ENCODE measurements at regions not wholly inside any gene's neighbourhood (a gene's known extent, or its start where the extent isn't known, plus 50 kb on each side); places are given as distances from the start of the nearest gene placed in this dataset.

DNA sequence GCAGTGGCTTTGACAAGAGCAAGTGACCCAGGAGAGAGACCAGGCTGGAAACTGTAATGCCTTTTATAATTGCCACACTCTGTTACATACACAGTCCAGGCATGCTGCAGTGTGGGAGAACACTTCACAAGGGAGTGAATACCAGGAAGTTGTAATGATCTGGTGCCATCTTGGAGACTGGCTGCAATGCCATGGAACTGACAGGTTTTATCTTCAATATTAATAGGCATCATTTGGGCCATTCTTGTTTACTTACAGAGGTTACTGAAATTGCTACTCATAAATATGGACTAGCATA, 274.3 kb downstream of the AUH start:
- Histone ChIP-seq H3K36me3 (ENCODE audit: insufficient read depth, low read length) (no peaks in the 10 kb centered on the region), H3K4me1 (ENCODE audit: insufficient read depth, low read length) (no peaks in the 10 kb centered on the region), H3K27me3 (ENCODE audit: insufficient read depth, low read length) (no peaks in the 10 kb centered on the region), H3K9me3 (ENCODE audit: control insufficient read depth in 1 of 2, low read length in 2 of 2) (no peaks in the 10 kb centered on the region), H3K4me3 (ENCODE audit: low read length in 2 of 2) (no peak overlapping the region), H3K27ac (ENCODE audit: low read depth, low read length) (no peak overlapping the region)
- ChIA-PET POLR2A (ENCODE audit: partially characterized antibody) (no interaction called here), CTCF (ENCODE audit: partially characterized antibody) (interaction anchor here (1.7 kb wide), 1 partner anchor 11 kb away, joined by 4 read pairs; no protein-coding TSS in a partner anchor)
- H3K27ac Mint-ChIP-seq, result no peak overlapping the region
- no peak for DNase-seq
- peaks cover 0 to 2% of the 10 kb centered on the region in 2 donors for H3K27me3 Mint-ChIP-seq
- H3K36me3 Mint-ChIP-seq, result no peaks in the 10 kb centered on the region
- H3K4me3 Mint-ChIP-seq, result no peak overlapping the region
- intact Hi-C loops (cut with micrococcal nuclease), result no loop called here
- H3K9me3 Mint-ChIP-seq, result no peaks in the 10 kb centered on the region
- no peaks in the 10 kb centered on the region for H3K4me1 Mint-ChIP-seq

DNA sequence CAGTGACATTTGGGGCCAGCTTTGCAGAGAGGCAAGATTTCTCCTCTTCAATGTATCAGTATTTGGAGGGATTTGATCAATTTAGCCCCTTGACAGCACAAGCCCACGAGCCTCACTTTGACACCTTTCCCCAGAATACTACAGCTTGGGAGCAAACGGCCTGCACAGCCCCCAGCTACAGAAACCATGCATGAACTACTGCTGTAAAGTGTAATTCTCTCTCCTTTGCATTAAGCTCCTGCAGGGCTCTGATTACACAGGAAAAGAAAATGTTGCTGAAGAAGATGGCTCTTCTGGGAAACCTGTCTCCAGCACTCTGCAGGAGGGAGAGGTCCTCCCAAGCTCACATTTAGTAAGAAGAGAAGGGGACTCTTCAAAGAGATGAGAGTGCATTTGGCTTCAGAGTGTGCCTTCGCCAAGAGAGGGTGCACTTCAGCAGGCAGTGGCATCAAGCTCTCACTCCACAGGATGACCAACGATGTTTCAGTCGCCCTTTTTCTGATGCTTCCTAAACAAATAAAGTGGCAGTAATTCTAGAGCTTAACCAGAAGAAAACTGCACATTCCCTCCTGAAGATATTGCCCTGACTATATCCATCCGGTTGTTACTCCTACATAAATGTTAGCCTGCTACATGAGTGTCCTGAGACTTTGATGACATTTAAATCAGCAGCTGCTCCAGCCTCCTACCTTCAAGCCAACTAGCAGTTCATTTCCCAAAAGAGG, 272.2 kb downstream of the AUH start:
- intact Hi-C loops (cut with micrococcal nuclease), result no loop called here
- Mint-ChIP-seq H3K9me3 (peaks cover 0 to 15% (median 7%) of the 10 kb centered on the region in 8 donors), H3K4me3 (no peak overlapping the region), H3K4me1 (no peaks in the 10 kb centered on the region), H3K36me3 (no peaks in the 10 kb centered on the region), H3K27me3 (peaks cover 0 to 2% of the 10 kb centered on the region in 2 donors), H3K27ac (no peak overlapping the region)
- Histone ChIP-seq H3K27ac (ENCODE audit: low read depth, low read length) (no peak overlapping the region), H3K9me3 (ENCODE audit: control insufficient read depth in 1 of 2, low read length in 2 of 2) (peaks cover 0 to 6% of the 10 kb centered on the region in 2 donors), H3K4me3 (ENCODE audit: low read length in 2 of 2) (no peak overlapping the region), H3K4me1 (ENCODE audit: insufficient read depth, low read length) (no peaks in the 10 kb centered on the region), H3K36me3 (ENCODE audit: insufficient read depth, low read length) (no peaks in the 10 kb centered on the region), H3K27me3 (ENCODE audit: insufficient read depth, low read length) (no peaks in the 10 kb centered on the region)
- DNase-seq, result no peak
- ChIA-PET POLR2A (ENCODE audit: partially characterized antibody) (interaction anchor here (1.3 kb wide), 1 partner anchor 337 kb away, joined by 3 read pairs; no protein-coding TSS in a partner anchor), CTCF (ENCODE audit: partially characterized antibody) (interaction anchor here (1.1 to 1.6 kb wide), 3 partner anchors 13 to 336 kb away, joined by 3 to 5 read pairs (median 4); no protein-coding TSS in a partner anchor)

DNA sequence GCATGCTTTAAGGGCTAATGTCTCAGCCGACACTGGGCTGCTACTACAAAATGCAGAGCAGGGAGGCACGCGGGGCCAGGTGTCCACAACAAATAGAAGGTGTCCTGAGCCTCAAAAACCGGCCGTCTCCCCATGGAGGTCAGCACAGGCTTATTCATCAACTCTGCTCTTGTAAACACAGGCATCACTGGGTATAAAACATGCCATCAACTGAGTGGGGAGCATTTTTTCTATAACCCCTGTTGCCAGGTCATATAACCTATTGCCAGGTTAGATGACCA, 271.6 kb downstream of the AUH start:
- peaks cover 0 to 6% of the 10 kb centered on the region in 2 donors for H3K9me3 ChIP-seq (ENCODE audit: control insufficient read depth in 1 of 2, low read length in 2 of 2)
- POLR2A ChIA-PET (ENCODE audit: partially characterized antibody), result interaction anchor here (1.3 kb wide), 1 partner anchor 336 kb away, joined by 3 read pairs; no protein-coding TSS in a partner anchor
- intact Hi-C loops (cut with micrococcal nuclease), result no loop called here
- no peak overlapping the region for H3K27ac Mint-ChIP-seq
- H3K4me3 ChIP-seq (ENCODE audit: low read length in 2 of 2), result no peak overlapping the region
- CTCF ChIA-PET (ENCODE audit: partially characterized antibody), result interaction anchor here (1.1 to 1.6 kb wide), 3 partner anchors 12 to 336 kb away, joined by 3 to 5 read pairs (median 4); no protein-coding TSS in a partner anchor
- no peaks in the 10 kb centered on the region for H3K27me3 ChIP-seq (ENCODE audit: insufficient read depth, low read length)
- H3K36me3 ChIP-seq (ENCODE audit: insufficient read depth, low read length), result no peaks in the 10 kb centered on the region
- no peaks in the 10 kb centered on the region for H3K4me1 Mint-ChIP-seq
- H3K27ac ChIP-seq (ENCODE audit: low read depth, low read length), result no peak overlapping the region
- H3K36me3 Mint-ChIP-seq, result no peaks in the 10 kb centered on the region
- H3K9me3 Mint-ChIP-seq, result peaks cover 0 to 17% (median 10%) of the 10 kb centered on the region in 8 donors
- no peak for DNase-seq
- peaks cover 0 to 2% of the 10 kb centered on the region in 2 donors for H3K27me3 Mint-ChIP-seq
- no peak overlapping the region for H3K4me3 Mint-ChIP-seq
- H3K4me1 ChIP-seq (ENCODE audit: insufficient read depth, low read length), result no peaks in the 10 kb centered on the region

DNA sequence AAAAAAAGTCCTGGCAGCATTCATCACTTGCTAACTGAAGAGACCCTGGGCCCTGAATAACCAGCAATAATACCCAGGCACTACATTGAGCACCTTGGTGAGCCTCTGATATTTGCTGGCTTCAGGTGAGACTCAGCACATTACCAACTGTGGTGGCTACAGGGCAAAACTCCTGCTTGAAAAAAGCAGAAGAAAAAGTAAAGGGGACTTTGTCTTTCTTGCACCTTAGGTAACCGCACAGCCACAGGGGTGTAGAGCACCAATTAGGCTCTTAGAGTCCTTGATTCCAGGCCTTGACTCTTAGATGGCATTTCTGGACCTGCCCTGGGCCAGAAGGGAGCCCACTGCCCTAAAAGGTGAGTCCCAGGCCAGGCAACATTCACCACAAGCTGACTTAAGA, 269.5 kb downstream of the AUH start:
- POLR2A ChIA-PET (ENCODE audit: partially characterized antibody), result no interaction called here
- CTCF ChIA-PET (ENCODE audit: partially characterized antibody), result no interaction called here
- intact Hi-C loops (cut with micrococcal nuclease), result no loop called here
- no peaks in the 10 kb centered on the region for H3K27me3 Mint-ChIP-seq
- no peaks in the 10 kb centered on the region for H3K36me3 Mint-ChIP-seq
- peaks cover 0 to 17% (median 10%) of the 10 kb centered on the region in 8 donors for H3K9me3 Mint-ChIP-seq
- H3K27ac ChIP-seq (ENCODE audit: low read depth, low read length), result no peak overlapping the region
- no peaks in the 10 kb centered on the region for H3K4me1 Mint-ChIP-seq
- H3K27ac Mint-ChIP-seq, result no peak overlapping the region
- H3K36me3 ChIP-seq (ENCODE audit: insufficient read depth, low read length), result no peaks in the 10 kb centered on the region
- no peaks in the 10 kb centered on the region for H3K27me3 ChIP-seq (ENCODE audit: insufficient read depth, low read length)
- no peak overlapping the region for H3K4me3 Mint-ChIP-seq
- no peaks in the 10 kb centered on the region for H3K4me1 ChIP-seq (ENCODE audit: insufficient read depth, low read length)
- no peak overlapping the region for H3K4me3 ChIP-seq (ENCODE audit: low read length in 2 of 2)
- H3K9me3 ChIP-seq (ENCODE audit: control insufficient read depth in 1 of 2, low read length in 2 of 2), result peaks cover 0 to 6% of the 10 kb centered on the region in 2 donors
- DNase-seq, result no peak

DNA sequence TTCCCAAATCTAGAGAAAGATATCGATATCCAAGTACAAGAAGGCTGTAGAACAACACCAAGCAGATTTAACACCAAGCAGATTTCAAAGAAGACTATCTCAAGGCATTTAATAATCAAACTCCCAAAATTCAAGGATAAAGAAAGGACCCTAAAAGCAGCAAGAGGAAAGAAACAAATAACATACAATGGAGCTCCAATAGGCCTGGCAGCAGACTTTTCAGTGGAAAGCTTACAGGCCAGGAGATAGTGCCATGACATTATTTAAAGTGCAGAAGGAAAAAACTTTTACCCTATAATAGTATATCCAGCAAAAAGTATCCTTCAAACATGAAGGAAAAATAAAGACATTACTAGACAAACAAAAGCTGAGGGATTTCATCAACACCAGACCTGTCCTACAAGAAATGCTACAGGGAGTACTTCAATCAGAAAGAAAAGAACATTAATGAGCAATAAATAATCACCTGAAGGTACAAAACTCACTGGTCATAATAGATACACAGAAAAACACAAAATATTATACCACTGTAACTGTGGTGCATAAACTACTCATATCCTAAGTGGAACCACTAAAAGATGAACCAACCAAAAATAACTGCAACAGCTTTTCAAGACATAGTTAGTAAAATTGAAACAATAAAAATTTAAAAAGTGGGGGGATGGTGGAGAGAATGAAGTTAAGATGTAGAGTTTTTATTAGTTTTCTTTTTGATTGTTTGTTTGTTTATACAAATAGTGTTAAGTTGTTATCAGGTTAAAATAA, 267.2 kb downstream of the AUH start:
- Mint-ChIP-seq H3K36me3 (no peaks in the 10 kb centered on the region), H3K4me1 (peaks cover 2 to 4% (median 3%) of the 10 kb centered on the region in 4 donors), H3K9me3 (peaks cover 0 to 17% (median 10%) of the 10 kb centered on the region in 8 donors), H3K27me3 (no peaks in the 10 kb centered on the region), H3K4me3 (no peak overlapping the region), H3K27ac (no peak overlapping the region)
- intact Hi-C loops (cut with micrococcal nuclease), result no loop called here
- CTCF ChIA-PET (ENCODE audit: partially characterized antibody), result interaction anchor here (1.8 kb wide), 1 partner anchor 18 kb away, joined by 4 read pairs; no protein-coding TSS in a partner anchor
- H3K9me3 ChIP-seq (ENCODE audit: control insufficient read depth in 1 of 2, low read length in 2 of 2), result peaks cover 0 to 6% of the 10 kb centered on the region in 2 donors
- POLR2A ChIA-PET (ENCODE audit: partially characterized antibody), result no interaction called here
- H3K4me1 ChIP-seq (ENCODE audit: insufficient read depth, low read length), result peaks cover 3% of the 10 kb centered on the region
- H3K27ac ChIP-seq (ENCODE audit: low read depth, low read length), result no peak overlapping the region
- no peak overlapping the region for H3K4me3 ChIP-seq (ENCODE audit: low read length in 2 of 2)
- no peaks in the 10 kb centered on the region for H3K27me3 ChIP-seq (ENCODE audit: insufficient read depth, low read length)
- H3K36me3 ChIP-seq (ENCODE audit: insufficient read depth, low read length), result no peaks in the 10 kb centered on the region
- no peak for DNase-seq

DNA sequence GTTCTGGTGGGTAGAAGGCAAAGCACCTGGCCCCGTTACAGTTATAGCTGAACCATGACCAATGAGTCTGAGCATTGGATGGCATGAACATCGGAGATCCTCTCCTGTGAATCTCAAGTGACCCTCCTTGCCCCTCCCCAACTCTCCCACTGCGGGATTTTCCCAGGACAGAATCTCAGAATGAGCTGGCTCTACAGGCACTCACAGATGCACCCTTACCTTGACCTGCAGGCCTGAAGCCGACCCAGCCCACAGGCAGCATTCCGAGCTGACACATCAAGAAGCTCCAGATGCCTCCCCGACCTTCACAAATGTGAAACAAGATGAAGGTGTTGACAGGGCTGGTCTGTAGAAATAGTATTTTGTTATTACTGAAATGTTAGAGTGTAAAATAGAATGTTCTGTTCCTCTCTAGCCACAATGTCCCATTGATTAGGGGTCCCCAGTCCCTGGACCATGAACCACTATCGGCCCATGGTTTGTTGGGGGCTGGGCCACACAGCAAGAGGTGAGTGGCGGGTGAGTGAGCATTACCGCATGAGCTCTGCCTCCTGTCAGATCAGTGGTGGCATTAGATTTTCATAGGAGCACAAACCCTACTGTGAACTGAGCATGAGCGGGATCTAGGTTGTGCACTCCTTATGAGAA, 263.4 kb downstream of the AUH start:
- no peaks in the 10 kb centered on the region for H3K9me3 ChIP-seq (ENCODE audit: control insufficient read depth in 1 of 2, low read length in 2 of 2)
- no peaks in the 10 kb centered on the region for H3K27me3 ChIP-seq (ENCODE audit: insufficient read depth, low read length)
- no peak overlapping the region for H3K27ac ChIP-seq (ENCODE audit: low read depth, low read length)
- H3K4me3 Mint-ChIP-seq, result no peak overlapping the region
- peak overlapping the region in 1 of 7 donors; percentile 12 for H3K27ac Mint-ChIP-seq
- CTCF ChIA-PET (ENCODE audit: partially characterized antibody), result interaction anchor here (1.8 kb wide), 1 partner anchor 11 kb away, joined by 4 read pairs; no protein-coding TSS in a partner anchor
- POLR2A ChIA-PET (ENCODE audit: partially characterized antibody), result no interaction called here
- peaks cover 25 to 40% (median 32%) of the 10 kb centered on the region in 4 donors for H3K4me1 Mint-ChIP-seq
- peaks cover 39% of the 10 kb centered on the region for H3K4me1 ChIP-seq (ENCODE audit: insufficient read depth, low read length)
- peaks cover 0 to 5% of the 10 kb centered on the region in 2 donors for H3K27me3 Mint-ChIP-seq
- H3K4me3 ChIP-seq (ENCODE audit: low read length in 2 of 2), result no peak overlapping the region
- no peak for DNase-seq
- no peaks in the 10 kb centered on the region for H3K36me3 ChIP-seq (ENCODE audit: insufficient read depth, low read length)
- intact Hi-C loops (cut with micrococcal nuclease), result no loop called here
- peaks cover 0 to 3% of the 10 kb centered on the region in 2 donors for H3K36me3 Mint-ChIP-seq
- H3K9me3 Mint-ChIP-seq, result peaks cover 0 to 18% (median 11%) of the 10 kb centered on the region in 8 donors

DNA sequence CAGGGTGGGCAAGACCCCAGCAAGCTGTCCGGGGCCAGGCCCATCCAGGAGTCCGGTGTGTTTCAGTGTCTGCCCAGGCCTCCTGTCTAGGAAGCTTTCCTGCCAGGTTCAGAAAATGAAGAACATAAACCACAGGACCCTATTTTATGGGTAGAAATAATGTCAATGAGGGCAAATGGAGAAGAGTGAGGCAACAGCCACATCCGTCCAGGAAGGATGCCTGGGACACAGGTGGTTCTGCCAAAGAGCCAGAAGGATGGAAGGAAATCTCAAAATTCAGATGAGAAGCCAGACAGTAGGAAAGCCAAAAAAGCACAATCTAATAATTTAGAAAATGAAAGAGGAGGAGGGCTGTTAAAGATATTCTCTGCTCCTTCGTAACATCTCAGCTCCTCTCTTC, 262.3 kb downstream of the AUH start:
- CTCF ChIA-PET (ENCODE audit: partially characterized antibody), result interaction anchor here (1.1 to 1.8 kb wide), 3 partner anchors 12 to 152 kb away, joined by 3 to 4 read pairs (median 4); no protein-coding TSS in a partner anchor
- Histone ChIP-seq H3K36me3 (ENCODE audit: insufficient read depth, low read length) (no peaks in the 10 kb centered on the region), H3K4me3 (ENCODE audit: low read length in 2 of 2) (no peak overlapping the region), H3K4me1 (ENCODE audit: insufficient read depth, low read length) (peaks cover 39% of the 10 kb centered on the region), H3K9me3 (ENCODE audit: control insufficient read depth in 1 of 2, low read length in 2 of 2) (no peaks in the 10 kb centered on the region), H3K27ac (ENCODE audit: low read depth, low read length) (no peak overlapping the region), H3K27me3 (ENCODE audit: insufficient read depth, low read length) (no peaks in the 10 kb centered on the region)
- peaks cover 0 to 5% of the 10 kb centered on the region in 2 donors for H3K27me3 Mint-ChIP-seq
- H3K4me3 Mint-ChIP-seq, result peak overlapping the region in 5 of 8 donors; percentile 54 to 84 (median 78)
- peaks cover 0 to 8% (median 3%) of the 10 kb centered on the region in 8 donors for H3K9me3 Mint-ChIP-seq
- POLR2A ChIA-PET (ENCODE audit: partially characterized antibody), result no interaction called here
- peak overlapping the region in 6 of 7 donors; percentile 46 to 95 (median 78) for H3K27ac Mint-ChIP-seq
- H3K36me3 Mint-ChIP-seq, result peaks cover 0 to 3% of the 10 kb centered on the region in 2 donors
- H3K4me1 Mint-ChIP-seq, result peaks cover 25 to 40% (median 32%) of the 10 kb centered on the region in 4 donors
- no peak for DNase-seq
- intact Hi-C loops (cut with micrococcal nuclease), result no loop called here
